ENCODE measurements at regions not wholly inside any gene's neighbourhood (a gene's known extent, or its start where the extent isn't known, plus 50 kb on each side); places are given as distances from the start of the nearest gene placed in this dataset.

- DNase-seq (ENCODE audit: low spot score in 2 of 2), result no peak
- Histone ChIP-seq H3K27me3 (ENCODE audit: low read depth) (no peaks in the 10 kb centered on the region; the same call in 1 of the 2 replicates), H3K4me1 (no peaks in the 10 kb centered on the region), H3K9me3 (no peaks in the 10 kb centered on the region), H3K4me3 (no peak overlapping the region), H3K36me3 (replicated peaks) (no peaks in the 10 kb centered on the region)
- in situ Hi-C loops (cut with MboI; ENCODE audit: low sequenced_read_pairs), result no loop called here
Observed at GRCh38 chr5:44868541-44868940, 59.8 kb downstream of the MRPS30 start.

GRCh38 chr5:44869928-44870327 is 61.2 kb downstream of the MRPS30 start:
- no peaks in the 10 kb centered on the region; the same call in 1 of the 2 replicates for H3K27me3 ChIP-seq (ENCODE audit: low read depth)
- no peak overlapping the region for H3K4me3 ChIP-seq
- H3K36me3 ChIP-seq (replicated peaks), result no peaks in the 10 kb centered on the region
- no peaks in the 10 kb centered on the region for H3K4me1 ChIP-seq
- H3K9me3 ChIP-seq, result no peaks in the 10 kb centered on the region
- in situ Hi-C loops (cut with MboI; ENCODE audit: low sequenced_read_pairs), result no loop called here
- no peak for DNase-seq (ENCODE audit: low spot score in 2 of 2)

- in situ Hi-C loops (cut with MboI; ENCODE audit: low sequenced_read_pairs), result no loop called here
- H3K9me3 ChIP-seq, result no peaks in the 10 kb centered on the region
- DNase-seq (ENCODE audit: low spot score in 2 of 2), result no peak
Observed at GRCh38 chr5:44870430-44870829, 61.7 kb downstream of the MRPS30 start.

GRCh38 chr5:44871401-44871800 is 62.7 kb downstream of the MRPS30 start:
- Histone ChIP-seq H3K9me3 (no peaks in the 10 kb centered on the region), H3K4me1 (no peaks in the 10 kb centered on the region), H3K27me3 (ENCODE audit: low read depth) (no peaks in the 10 kb centered on the region; the same call in 1 of the 2 replicates), H3K4me3 (no peak overlapping the region), H3K36me3 (replicated peaks) (no peaks in the 10 kb centered on the region)
- no peak for DNase-seq (ENCODE audit: low spot score in 2 of 2)
- in situ Hi-C loops (cut with MboI; ENCODE audit: low sequenced_read_pairs), result no loop called here

More at GRCh38 chr5:44870430-44870829, 61.7 kb downstream of the MRPS30 start:
- no peaks in the 10 kb centered on the region for H3K4me1 ChIP-seq
- no peaks in the 10 kb centered on the region; the same call in 1 of the 2 replicates for H3K27me3 ChIP-seq (ENCODE audit: low read depth)
- H3K4me3 ChIP-seq, result no peak overlapping the region
- no peaks in the 10 kb centered on the region for H3K36me3 ChIP-seq (replicated peaks)

GRCh38 chr5:44875661-44876605 is 67.2 kb downstream of the MRPS30 start:
- H3K4me3 ChIP-seq, result no peak overlapping the region
- H3K9me3 ChIP-seq, result no peaks in the 10 kb centered on the region
- DNase-seq (ENCODE audit: low spot score in 2 of 2), result no peak
- no peaks in the 10 kb centered on the region for H3K4me1 ChIP-seq
- in situ Hi-C loops (cut with MboI; ENCODE audit: low sequenced_read_pairs), result no loop called here
- H3K36me3 ChIP-seq (replicated peaks), result no peaks in the 10 kb centered on the region
- H3K27me3 ChIP-seq (ENCODE audit: low read depth), result no peaks in the 10 kb centered on the region

GRCh38 chr5:44881266-44881665 is 72.5 kb downstream of the MRPS30 start:
- Histone ChIP-seq H3K36me3 (replicated peaks) (no peaks in the 10 kb centered on the region), H3K9me3 (no peaks in the 10 kb centered on the region), H3K4me1 (no peaks in the 10 kb centered on the region), H3K27me3 (ENCODE audit: low read depth) (no peaks in the 10 kb centered on the region), H3K4me3 (no peak overlapping the region)
- in situ Hi-C loops (cut with MboI; ENCODE audit: low sequenced_read_pairs), result no loop called here
- no peak for DNase-seq (ENCODE audit: low spot score in 2 of 2)

- Histone ChIP-seq H3K4me1 (no peaks in the 10 kb centered on the region), H3K9me3 (no peaks in the 10 kb centered on the region), H3K36me3 (replicated peaks) (no peaks in the 10 kb centered on the region), H3K4me3 (no peak overlapping the region), H3K27me3 (ENCODE audit: low read depth) (no peaks in the 10 kb centered on the region)
- no peak for DNase-seq (ENCODE audit: low spot score in 2 of 2)
- in situ Hi-C loops (cut with MboI; ENCODE audit: low sequenced_read_pairs), result no loop called here
Observed at GRCh38 chr5:44884036-44884435, 75.3 kb downstream of the MRPS30 start.

GRCh38 chr5:44885903-44886302 is 77.2 kb downstream of the MRPS30 start:
- Histone ChIP-seq H3K4me1 (no peaks in the 10 kb centered on the region), H3K4me3 (no peak overlapping the region), H3K36me3 (replicated peaks) (no peaks in the 10 kb centered on the region), H3K27me3 (ENCODE audit: low read depth) (no peaks in the 10 kb centered on the region), H3K9me3 (no peaks in the 10 kb centered on the region)
- in situ Hi-C loops (cut with MboI; ENCODE audit: low sequenced_read_pairs), result no loop called here
- DNase-seq (ENCODE audit: low spot score in 2 of 2), result no peak

- Histone ChIP-seq H3K9me3 (no peaks in the 10 kb centered on the region), H3K27me3 (ENCODE audit: low read depth) (no peaks in the 10 kb centered on the region), H3K4me3 (no peak overlapping the region), H3K36me3 (replicated peaks) (no peaks in the 10 kb centered on the region), H3K4me1 (no peaks in the 10 kb centered on the region)
- no peak for DNase-seq (ENCODE audit: low spot score in 2 of 2)
- in situ Hi-C loops (cut with MboI; ENCODE audit: low sequenced_read_pairs), result no loop called here
Observed at GRCh38 chr5:44887722-44888121, 79.0 kb downstream of the MRPS30 start.

GRCh38 chr5:44888435-44888834 is 79.7 kb downstream of the MRPS30 start:
- in situ Hi-C loops (cut with MboI; ENCODE audit: low sequenced_read_pairs), result no loop called here

GRCh38 chr5:44891116-44891515 is 82.4 kb downstream of the MRPS30 start:
- H3K9me3 ChIP-seq, result no peaks in the 10 kb centered on the region
- no peak for DNase-seq (ENCODE audit: low spot score in 2 of 2)
- no peak overlapping the region for H3K4me3 ChIP-seq
- in situ Hi-C loops (cut with MboI; ENCODE audit: low sequenced_read_pairs), result no loop called here
- no peaks in the 10 kb centered on the region for H3K4me1 ChIP-seq
- no peaks in the 10 kb centered on the region for H3K36me3 ChIP-seq (replicated peaks)
- H3K27me3 ChIP-seq (ENCODE audit: low read depth), result no peaks in the 10 kb centered on the region

More at GRCh38 chr5:44888435-44888834, 79.7 kb downstream of the MRPS30 start:
- H3K36me3 ChIP-seq (replicated peaks), result no peaks in the 10 kb centered on the region
- H3K9me3 ChIP-seq, result no peaks in the 10 kb centered on the region
- H3K4me1 ChIP-seq, result no peaks in the 10 kb centered on the region
- DNase-seq (ENCODE audit: low spot score in 2 of 2), result no peak
- no peaks in the 10 kb centered on the region for H3K27me3 ChIP-seq (ENCODE audit: low read depth)
- H3K4me3 ChIP-seq, result no peak overlapping the region

GRCh38 chr5:44900273-44900954 is 91.7 kb downstream of the MRPS30 start:
- Histone ChIP-seq H3K4me3 (no peak overlapping the region), H3K9me3 (no peaks in the 10 kb centered on the region), H3K4me1 (no peaks in the 10 kb centered on the region), H3K36me3 (replicated peaks) (no peaks in the 10 kb centered on the region), H3K27me3 (ENCODE audit: low read depth) (no peaks in the 10 kb centered on the region)
- in situ Hi-C loops (cut with MboI; ENCODE audit: low sequenced_read_pairs), result no loop called here
- no peak for DNase-seq (ENCODE audit: low spot score in 2 of 2)

- Histone ChIP-seq H3K9me3 (no peaks in the 10 kb centered on the region), H3K4me3 (no peak overlapping the region), H3K4me1 (peaks cover 8% of the 10 kb centered on the region), H3K36me3 (replicated peaks) (no peaks in the 10 kb centered on the region), H3K27me3 (ENCODE audit: low read depth) (no peaks in the 10 kb centered on the region)
- in situ Hi-C loops (cut with MboI; ENCODE audit: low sequenced_read_pairs), result no loop called here
- DNase-seq (ENCODE audit: low spot score in 2 of 2), result no peak
Observed at GRCh38 chr5:44907396-44907795, 98.6 kb downstream of the MRPS30 start.

GRCh38 chr5:44909004-44909403 is 100.3 kb downstream of the MRPS30 start:
- no peaks in the 10 kb centered on the region for H3K27me3 ChIP-seq (ENCODE audit: low read depth)
- DNase-seq (ENCODE audit: low spot score in 2 of 2), result no peak
- no peak overlapping the region for H3K4me3 ChIP-seq
- no peaks in the 10 kb centered on the region for H3K36me3 ChIP-seq (replicated peaks)
- in situ Hi-C loops (cut with MboI; ENCODE audit: low sequenced_read_pairs), result no loop called here
- H3K4me1 ChIP-seq, result peaks cover 8% of the 10 kb centered on the region
- H3K9me3 ChIP-seq, result no peaks in the 10 kb centered on the region

Measured in HAP-1 (cell line).